Osteoblast (primary cell): ENCODE measurements at regions not wholly inside any gene's neighbourhood (a gene's known extent, or its start where the extent isn't known, plus 50 kb on each side); places are given as distances from the start of the nearest gene placed in this dataset.
A peak's percentile ranks its signal among the peaks of the same experiment; 100 is the strongest.

Experiments used
- DNase-seq: peaks from one replicate; pipeline ENCODE4 v3.0.0; 2011; ENCODE audit warnings: low spot score, mixed read lengths; ENCODE audit not compliant: insufficient read length; ENCODE audit errors: missing footprints
- H2AFZ ChIP-seq: 2 replicates; pipeline ENCODE4 v1.6.0; 2011; ENCODE audit warnings: mild to moderate bottlenecking, low read length
- H3K27ac ChIP-seq: 2 replicates; pipeline ENCODE4 v1.5.1; 2011; ENCODE audit warnings: mild to moderate bottlenecking, low read depth, low read length, moderate library complexity
- H3K27me3 ChIP-seq: 2 replicates; pipeline ENCODE4 v1.6.0; 2012; ENCODE audit warnings: mild to moderate bottlenecking, control low read depth, inconsistent platforms, low read length, moderate library complexity; ENCODE audit not compliant: insufficient read depth
- H3K36me3 ChIP-seq: 2 replicates; pipeline ENCODE4 v1.5.1; 2011; ENCODE audit warnings: mild to moderate bottlenecking, low read length, control low read depth, moderate library complexity; ENCODE audit not compliant: insufficient read depth
- H3K4me1 ChIP-seq: 2 replicates; pipeline ENCODE4 v1.5.1; 2011; ENCODE audit warnings: mild to moderate bottlenecking, low read length, control low read depth, moderate library complexity; ENCODE audit not compliant: insufficient read depth
- H3K4me2 ChIP-seq: 2 replicates; pipeline ENCODE4 v1.6.0; 2011; ENCODE audit warnings: mild to moderate bottlenecking, low read length; ENCODE audit not compliant: insufficient read depth
- H3K4me3 ChIP-seq: fragments of 200-600 bp; sonication (generic); 3 replicates; pipeline ENCODE4 v1.5.1; 2012; ENCODE audit warnings: mild to moderate bottlenecking, low read length, inconsistent platforms; ENCODE audit not compliant: insufficient read depth
- H3K79me2 ChIP-seq: 2 replicates; pipeline ENCODE4 v1.6.0; 2012; ENCODE audit warnings: mild to moderate bottlenecking, low read length, control low read depth, inconsistent platforms; ENCODE audit not compliant: insufficient read depth
- H3K9me3 ChIP-seq: 2 replicates; pipeline ENCODE4 v1.5.1; 2011; ENCODE audit warnings: low read depth, low read length, control low read depth
- H4K20me1 ChIP-seq: 2 replicates; pipeline ENCODE4 v1.6.0; 2012; ENCODE audit warnings: mild to moderate bottlenecking, low read length, control low read depth; ENCODE audit not compliant: insufficient read depth
- TF ChIP-seq, protein P1 (sequence below): IDR thresholded peaks from 2 replicates; pipeline ENCODE4 v1.5.1; 2011; ENCODE audit warnings: mild to moderate bottlenecking, low read depth, low read length, moderate library complexity; ENCODE audit errors: extremely low read depth

DNA sequence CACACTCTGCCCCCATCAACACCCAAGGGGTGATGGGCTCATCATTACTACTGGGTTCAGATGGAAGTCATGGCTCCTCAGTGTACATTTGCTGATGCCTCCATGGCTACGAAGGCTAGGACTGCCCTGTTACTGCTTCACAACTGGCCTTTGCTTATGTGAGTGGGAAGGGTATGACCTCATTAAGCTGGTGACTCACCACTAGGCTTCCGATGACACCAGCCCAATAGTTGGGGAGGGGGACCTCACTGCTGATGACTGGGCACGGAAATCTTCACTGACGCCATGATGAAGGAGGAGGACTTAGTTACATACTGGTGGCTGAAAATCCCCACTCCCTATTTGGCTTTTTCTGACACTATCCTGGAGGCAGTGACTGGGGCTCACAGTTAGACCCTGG, 263.2 kb downstream of the CMPK2 start:
- Histone ChIP-seq H3K4me2 (no peak overlapping the region), H4K20me1 (no peaks in the 10 kb centered on the region), H3K27ac (no peak overlapping the region), H3K27me3 (no peaks in the 10 kb centered on the region), H3K4me1 (no peaks in the 10 kb centered on the region), H3K79me2 (no peaks in the 10 kb centered on the region), H3K4me3 (no peak overlapping the region), H2AFZ (no peak overlapping the region), H3K36me3 (no peaks in the 10 kb centered on the region), H3K9me3 (peaks cover 6% of the 10 kb centered on the region)
- TF ChIP-seq, protein P1, sequence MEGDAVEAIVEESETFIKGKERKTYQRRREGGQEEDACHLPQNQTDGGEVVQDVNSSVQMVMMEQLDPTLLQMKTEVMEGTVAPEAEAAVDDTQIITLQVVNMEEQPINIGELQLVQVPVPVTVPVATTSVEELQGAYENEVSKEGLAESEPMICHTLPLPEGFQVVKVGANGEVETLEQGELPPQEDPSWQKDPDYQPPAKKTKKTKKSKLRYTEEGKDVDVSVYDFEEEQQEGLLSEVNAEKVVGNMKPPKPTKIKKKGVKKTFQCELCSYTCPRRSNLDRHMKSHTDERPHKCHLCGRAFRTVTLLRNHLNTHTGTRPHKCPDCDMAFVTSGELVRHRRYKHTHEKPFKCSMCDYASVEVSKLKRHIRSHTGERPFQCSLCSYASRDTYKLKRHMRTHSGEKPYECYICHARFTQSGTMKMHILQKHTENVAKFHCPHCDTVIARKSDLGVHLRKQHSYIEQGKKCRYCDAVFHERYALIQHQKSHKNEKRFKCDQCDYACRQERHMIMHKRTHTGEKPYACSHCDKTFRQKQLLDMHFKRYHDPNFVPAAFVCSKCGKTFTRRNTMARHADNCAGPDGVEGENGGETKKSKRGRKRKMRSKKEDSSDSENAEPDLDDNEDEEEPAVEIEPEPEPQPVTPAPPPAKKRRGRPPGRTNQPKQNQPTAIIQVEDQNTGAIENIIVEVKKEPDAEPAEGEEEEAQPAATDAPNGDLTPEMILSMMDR: no peak
- DNase-seq: no peak

DNA sequence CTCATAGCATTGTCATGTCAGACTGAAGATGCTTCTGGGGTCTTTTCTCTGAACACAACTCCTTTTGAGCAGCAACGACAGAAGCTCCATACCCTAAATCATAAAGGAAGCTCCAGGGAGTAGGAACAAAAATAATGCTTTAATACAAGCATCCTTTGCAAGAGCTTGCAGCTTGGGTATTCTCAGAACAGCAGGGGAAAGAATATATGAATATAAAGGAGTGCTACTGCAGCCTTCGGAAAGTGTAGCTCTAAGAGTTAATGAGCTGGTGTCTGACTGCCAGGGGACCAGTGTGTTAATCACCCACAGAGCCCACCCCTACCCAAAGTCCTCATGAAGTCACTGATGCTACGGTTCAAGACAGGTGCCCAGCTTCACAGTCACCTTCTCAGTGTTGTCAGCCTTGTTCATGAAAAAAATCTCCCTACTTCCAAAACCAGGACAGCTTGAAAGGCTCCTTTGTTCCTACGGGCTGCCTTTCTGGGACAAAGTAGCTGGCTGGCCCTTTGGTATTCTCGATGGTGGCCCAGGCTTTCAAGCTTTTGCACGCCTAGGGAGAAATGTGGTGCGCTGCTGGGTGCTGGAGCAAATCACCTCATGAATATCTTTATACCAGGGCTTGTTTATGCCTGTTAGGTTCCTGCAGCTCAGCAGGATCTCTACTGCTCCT, 259.7 kb downstream of the CMPK2 start:
- no peaks in the 10 kb centered on the region for H3K79me2 ChIP-seq
- no peaks in the 10 kb centered on the region for H3K27me3 ChIP-seq
- H2AFZ ChIP-seq: no peak overlapping the region
- DNase-seq: peak; percentile 19
- no peak overlapping the region for H3K4me2 ChIP-seq
- TF ChIP-seq, protein P1: no peak
- no peak overlapping the region for H3K27ac ChIP-seq
- no peak overlapping the region for H3K4me3 ChIP-seq
- H3K4me1 ChIP-seq: no peaks in the 10 kb centered on the region
- peaks cover 6% of the 10 kb centered on the region for H3K9me3 ChIP-seq
- H4K20me1 ChIP-seq: no peaks in the 10 kb centered on the region
- H3K36me3 ChIP-seq: no peaks in the 10 kb centered on the region

DNA sequence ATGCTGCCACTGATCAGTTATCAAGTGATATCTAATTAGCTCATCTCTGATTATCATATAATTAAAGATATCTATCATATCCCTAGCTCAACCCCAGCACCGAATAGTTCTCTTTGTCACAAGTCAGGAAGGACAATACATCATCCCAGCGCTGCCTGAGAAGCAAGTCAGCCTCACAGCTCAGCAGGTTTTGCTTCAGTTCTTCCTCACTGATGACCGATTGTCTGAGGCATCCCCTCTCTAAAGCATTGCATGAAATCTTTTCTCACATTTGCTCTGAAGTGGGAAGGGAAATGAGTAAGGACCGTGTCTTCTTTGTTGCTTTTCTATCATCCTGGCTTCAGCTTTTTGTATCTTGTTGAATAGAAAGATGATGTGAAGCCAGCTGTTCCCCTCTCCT, 247.9 kb downstream of the CMPK2 start:
- no peaks in the 10 kb centered on the region for H3K79me2 ChIP-seq
- no peaks in the 10 kb centered on the region for H4K20me1 ChIP-seq
- no peak for DNase-seq
- H3K27me3 ChIP-seq: no peaks in the 10 kb centered on the region
- H3K4me3 ChIP-seq: no peak overlapping the region
- no peak overlapping the region for H3K4me2 ChIP-seq
- H2AFZ ChIP-seq: no peak overlapping the region
- no peaks in the 10 kb centered on the region for H3K36me3 ChIP-seq
- TF ChIP-seq, protein P1: no peak
- peaks cover 7% of the 10 kb centered on the region for H3K9me3 ChIP-seq
- H3K27ac ChIP-seq: no peak overlapping the region
- no peaks in the 10 kb centered on the region for H3K4me1 ChIP-seq

DNA sequence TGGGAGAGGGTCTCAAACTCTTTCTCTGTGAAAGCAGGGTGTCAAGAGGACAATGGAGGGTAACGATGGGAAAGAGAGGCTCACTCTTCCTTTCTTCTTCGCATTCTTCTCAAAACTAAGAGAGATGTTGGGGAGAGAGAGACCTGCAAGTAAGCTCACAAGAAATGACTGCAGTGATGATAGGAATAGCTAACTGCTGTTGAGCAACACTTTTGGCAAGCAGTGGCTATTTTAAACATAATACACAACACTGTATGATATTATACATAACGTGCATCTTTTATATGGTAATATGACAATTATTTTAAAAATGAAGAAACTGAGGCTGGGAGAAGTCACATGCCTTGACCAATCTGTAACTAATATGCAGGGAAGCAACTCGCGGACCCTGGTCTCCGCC, 247.5 kb downstream of the CMPK2 start:
- TF ChIP-seq, protein P1: no peak
- H3K4me2 ChIP-seq: no peak overlapping the region
- no peaks in the 10 kb centered on the region for H3K27me3 ChIP-seq
- H3K79me2 ChIP-seq: no peaks in the 10 kb centered on the region
- no peak overlapping the region for H3K27ac ChIP-seq
- DNase-seq: no peak
- H3K4me1 ChIP-seq: no peaks in the 10 kb centered on the region
- H2AFZ ChIP-seq: no peak overlapping the region
- H3K36me3 ChIP-seq: no peaks in the 10 kb centered on the region
- H4K20me1 ChIP-seq: no peaks in the 10 kb centered on the region
- peaks cover 3% of the 10 kb centered on the region for H3K9me3 ChIP-seq
- H3K4me3 ChIP-seq: no peak overlapping the region
